HG02870 (cell line): ENCODE measurements at regions not wholly inside any gene's neighbourhood (a gene's known extent, or its start where the extent isn't known, plus 50 kb on each side); places are given as distances from the start of the nearest gene placed in this dataset.

Experiments
- ATAC-seq: cut with Tn5 transposase; IDR thresholded peaks from one replicate; pipeline ENCODE4 v1.9.1; 2021; ENCODE audit warnings: mild to moderate bottlenecking, moderate library complexity; ENCODE audit not compliant: unreplicated experiment

DNA sequence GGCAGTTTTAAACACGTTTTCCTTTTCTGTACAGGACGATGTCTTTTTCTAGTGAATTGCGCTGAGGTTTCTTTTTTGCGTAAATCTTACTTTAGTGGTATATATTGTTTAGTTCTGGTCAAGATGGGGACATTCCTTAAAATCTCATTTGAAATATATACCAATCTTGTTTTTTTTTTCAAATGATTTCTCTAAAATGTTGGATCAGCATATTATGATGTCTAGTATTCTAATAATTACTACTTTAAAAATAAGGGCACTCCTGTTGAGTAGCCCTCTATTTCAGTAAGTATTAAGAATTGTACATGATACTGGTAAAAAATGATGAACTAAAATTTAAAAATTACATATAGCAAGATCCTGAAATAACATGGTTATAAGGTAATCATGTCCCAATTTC, 224.1 kb upstream of the ARHGAP24 start:
- ATAC-seq, result no peak

DNA sequence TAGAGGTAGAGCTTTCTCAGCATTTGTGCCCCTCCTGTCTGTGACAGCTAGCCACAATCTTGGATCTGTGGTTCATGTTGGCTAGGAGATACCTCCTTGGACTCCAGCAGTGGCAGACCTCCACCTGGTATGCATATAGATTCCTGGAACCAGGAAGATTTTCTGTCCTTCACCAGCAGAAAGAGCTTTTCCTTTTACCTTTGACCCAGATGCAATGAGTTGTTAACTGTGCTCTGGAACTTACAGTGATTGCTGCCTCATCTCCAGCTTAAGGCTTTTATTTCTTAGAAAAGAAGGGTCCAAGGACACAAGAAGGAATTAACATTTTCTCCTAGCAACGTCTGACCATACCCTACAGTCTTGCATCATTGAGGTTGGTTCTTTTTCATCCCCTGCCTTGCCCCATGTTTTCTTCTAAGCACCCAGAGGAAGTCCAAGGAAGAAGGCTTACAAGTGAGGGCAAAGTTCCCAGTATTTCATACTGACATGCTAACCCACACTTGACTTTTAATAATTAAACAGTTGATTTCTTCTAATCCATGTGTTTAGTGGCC, 217.1 kb upstream of the ARHGAP24 start:
- no peak for ATAC-seq

DNA sequence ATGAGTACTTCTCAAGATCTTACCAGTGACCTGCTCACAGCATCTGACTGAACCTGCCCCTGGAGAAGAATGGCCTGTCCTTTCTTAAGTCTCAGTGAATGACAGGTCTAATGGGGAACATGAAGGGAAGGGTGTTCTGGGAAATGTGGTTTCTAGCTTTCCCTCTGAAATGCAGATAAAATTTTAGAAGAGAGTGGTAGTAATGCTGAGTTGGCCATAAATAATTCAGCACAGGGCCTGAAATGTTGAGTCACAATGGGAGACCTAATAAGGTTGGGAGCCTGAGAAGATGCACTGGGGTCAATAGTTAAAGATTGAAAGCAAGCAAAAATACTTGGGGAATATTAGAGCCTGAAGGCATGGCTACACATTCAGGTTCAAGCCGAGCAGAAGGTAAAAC, 214.9 kb upstream of the ARHGAP24 start:
- ATAC-seq, result no peak

DNA sequence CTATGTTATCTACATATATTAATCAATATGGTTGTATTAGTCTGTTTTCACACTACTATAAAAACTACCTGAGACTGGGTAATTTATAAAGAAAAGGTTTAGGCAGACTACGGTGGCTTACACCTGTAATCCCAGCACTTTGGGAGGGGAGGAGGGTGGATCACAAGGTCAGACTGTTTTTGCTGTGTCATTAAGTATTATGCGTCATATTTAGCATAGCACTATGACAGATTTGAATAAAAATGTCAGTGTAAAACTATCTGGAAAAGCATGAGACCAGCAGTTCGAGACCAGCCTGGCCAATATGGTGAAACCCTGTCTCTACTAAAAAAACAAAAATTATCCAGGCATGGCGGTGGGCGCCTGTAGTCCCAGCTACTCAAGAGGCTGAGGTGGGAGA, 209.7 kb upstream of the ARHGAP24 start:
- ATAC-seq, result no peak

DNA sequence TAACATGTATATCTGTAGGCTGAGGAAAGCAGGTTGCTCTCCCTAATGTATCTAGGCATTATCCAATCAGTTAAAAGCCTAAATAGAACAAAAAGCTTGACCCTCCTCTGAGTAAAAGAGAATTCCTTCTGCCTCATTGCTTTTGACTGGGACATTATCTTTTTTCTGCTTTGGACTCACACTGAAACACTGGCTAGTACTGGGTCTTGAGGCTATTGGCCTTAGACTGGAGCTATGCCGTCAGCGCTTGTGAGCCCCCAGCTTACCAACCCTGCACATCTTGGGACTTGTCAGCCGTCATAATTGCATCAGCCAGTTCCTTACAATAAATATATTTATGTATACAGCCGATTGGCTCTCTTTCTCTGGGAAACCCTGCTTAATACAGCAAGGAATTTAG, 206.8 kb upstream of the ARHGAP24 start:
- ATAC-seq, result no peak

DNA sequence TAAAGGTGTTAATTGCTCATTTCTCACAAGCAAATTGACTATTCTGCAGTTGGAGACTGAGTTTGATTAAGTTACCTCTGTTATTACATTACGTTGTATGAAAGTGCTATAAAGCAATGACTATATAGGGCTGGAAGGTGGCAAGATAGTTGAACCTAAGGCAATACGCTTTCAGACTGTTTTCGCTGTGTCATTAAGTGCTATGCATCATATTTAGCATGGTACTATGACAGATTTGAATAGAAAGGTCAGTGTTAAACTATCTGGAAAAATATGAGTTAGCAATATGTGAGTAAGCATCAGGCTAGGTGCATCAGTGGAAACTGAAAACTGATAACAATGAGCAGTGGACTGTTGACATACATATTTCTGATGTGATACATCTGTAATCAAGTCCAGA, 206.0 kb upstream of the ARHGAP24 start:
- no peak for ATAC-seq

DNA sequence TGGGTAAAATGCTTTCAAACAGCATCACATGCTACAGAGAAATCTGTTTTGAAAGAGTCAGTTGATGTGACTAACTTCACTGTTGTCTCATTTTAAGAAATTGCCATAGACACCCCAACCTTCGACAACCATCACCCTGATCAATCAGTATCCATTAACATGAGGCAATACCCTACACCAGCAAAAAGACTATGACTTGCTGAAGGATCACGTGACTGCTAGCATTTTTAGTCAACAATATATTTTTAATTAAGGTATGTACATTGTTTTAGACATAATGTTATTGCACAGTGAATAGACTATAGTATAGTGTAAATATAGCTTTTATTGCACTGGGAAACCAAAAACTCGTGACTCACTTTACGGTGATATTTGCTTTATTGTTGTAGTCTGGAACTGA, 200.0 kb upstream of the ARHGAP24 start:
- ATAC-seq, result no peak

DNA sequence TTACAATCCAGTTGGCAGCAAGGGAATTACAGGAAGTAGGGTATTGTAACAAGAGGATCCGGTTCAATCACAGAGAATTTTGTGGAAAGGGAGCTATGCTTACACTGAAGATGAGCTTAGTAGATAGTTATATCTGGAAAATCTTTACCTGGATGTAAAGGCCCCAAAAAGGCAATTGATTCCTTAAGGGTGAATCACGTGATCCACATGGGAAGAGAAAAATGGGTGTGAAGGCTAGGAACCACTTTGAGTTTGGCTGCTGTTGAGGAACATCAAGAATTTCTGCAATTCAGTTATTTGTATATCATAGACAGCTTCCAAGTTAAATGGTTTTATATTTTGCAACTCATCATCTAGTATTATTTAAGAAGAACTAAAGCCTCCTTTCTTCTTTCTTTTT, 194.0 kb upstream of the ARHGAP24 start:
- ATAC-seq, result no peak

DNA sequence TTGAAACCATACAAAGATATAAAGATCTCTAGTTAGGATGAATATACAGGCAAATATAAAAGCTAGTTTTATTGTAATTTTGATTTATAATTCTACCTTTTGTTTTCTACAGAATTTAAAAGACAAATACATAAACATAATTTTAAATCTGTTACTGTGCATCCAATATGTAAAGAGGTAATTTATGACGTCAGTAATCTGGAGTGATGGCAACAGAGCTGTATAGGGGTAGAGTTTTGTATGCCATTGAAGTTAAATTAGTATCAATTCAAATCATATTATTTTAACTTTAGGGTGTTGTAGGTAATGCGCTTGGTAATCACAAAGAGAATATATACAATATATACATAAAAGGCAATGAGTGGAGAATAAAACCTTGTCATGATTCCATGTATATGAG, 183.7 kb upstream of the ARHGAP24 start:
- ATAC-seq, result no peak

DNA sequence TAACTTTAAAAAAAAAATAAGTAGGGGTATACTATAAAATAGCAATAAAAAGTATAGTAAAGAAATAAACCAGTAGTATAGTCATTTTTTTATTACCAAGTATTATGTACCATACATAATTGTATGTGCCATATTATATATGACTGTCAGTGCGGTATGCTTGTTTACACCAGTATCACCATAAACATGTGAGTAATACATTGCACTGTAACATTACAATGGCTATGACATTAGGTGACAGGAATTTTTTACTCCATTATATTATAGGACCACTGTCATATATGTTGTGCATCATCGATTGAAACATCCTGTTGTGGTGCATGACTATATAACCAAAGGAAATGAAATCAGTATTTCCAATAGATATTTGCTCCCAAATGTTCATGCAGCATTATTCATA, 176.9 kb upstream of the ARHGAP24 start:
- no peak for ATAC-seq

DNA sequence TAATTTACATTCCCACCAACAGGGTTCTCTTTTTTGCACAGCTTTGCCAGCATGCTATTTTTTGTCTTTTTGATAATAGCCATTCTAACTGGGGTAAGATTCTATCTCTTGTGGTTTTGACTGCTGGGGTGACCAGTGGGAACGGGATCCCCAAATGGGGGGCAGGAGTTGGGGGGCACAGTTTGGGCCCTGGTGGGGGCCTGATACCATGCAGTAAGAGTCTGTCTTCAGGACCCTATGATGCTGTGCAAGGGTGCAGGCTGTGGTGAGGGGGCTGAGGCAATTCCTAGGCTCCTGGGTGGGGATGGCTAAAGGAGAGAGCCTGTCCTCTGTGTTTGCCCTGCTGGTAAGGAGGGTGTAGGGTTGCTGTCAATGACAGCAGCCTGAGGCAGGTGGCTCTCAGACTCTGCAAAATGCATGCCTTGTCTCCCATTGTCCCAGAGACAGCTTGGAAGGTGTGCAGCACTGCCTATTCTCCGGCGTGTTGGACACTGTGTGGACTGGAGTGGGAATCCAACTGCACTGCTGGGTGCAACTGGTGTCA, 172.7 kb upstream of the ARHGAP24 start:
- no peak for ATAC-seq

DNA sequence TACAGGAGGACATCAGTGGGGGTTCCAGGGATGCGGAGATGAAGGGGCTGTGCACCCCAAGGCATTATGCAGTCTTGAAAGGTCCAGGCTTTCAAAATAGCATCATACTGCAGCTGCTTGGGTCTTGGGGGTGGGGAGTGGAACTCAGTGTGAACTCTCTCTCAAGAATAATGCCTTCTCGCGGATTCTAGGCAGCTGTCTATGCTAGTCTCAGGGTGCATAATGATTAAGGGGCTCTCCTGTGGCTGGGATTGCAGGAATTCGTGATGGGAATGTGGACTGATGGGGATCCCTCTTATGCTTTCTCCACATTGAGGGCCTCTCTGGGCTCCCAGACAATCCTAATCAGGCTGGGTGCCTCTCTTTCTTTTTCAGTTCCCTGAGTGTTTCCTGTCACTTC, 172.2 kb upstream of the ARHGAP24 start:
- ATAC-seq, result no peak

DNA sequence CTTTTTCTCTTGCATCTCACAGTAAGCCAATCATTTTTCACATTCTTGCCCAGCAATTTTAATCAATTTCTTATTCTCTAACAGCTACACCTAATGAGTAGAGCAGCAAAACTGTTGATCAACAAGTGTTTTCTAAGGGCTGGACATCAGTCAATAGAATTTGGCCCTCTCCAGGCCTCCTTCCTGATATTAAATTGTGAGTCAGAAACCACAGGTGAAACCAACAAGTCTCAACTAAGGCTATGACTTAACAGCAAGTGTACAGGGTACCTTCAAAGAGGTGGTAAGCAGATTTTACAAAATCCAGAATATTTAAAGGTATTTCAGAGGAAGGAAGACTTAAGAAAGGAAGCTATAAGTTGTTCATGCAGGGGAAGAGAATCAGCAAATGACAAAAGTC, 156.5 kb upstream of the ARHGAP24 start:
- ATAC-seq, result no peak

DNA sequence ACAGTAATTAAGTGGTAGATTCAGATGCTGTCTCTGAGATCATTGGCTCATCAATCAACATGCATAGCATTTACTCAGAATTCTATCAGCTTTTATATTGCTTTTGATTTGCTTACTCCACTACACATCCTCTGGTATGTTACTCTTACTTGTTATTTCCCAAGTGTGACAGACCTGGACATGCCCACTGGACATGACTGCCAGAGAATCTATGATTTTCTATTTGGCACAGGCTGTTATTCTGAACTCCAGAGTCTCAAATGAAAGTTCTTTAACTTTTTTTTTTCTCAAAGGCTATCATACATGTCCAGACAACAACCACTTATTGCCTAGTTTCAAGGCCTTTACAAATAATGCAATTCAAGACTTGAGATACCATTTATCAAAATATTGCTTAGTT, 116.1 kb upstream of the ARHGAP24 start:
- no peak for ATAC-seq

DNA sequence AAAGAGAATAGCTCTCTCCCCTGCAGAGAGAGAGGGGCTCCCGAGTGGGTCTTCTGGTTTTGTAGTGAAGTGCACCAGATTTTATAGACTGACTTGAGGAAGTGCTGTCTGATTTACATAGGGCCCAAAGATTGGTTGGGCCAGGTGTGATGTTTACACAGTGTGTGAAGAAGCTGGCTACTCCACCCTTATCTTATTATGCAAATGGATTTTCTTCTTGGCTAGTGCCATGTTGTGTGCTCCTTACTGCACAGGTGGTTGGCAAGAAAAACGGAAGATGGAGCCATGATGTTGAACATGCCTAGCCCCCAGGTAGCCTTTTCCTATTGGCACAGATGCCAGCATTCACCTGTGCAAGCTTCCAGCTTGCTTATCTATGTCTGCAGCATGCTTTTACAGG, 112.4 kb upstream of the ARHGAP24 start:
- no peak for ATAC-seq

DNA sequence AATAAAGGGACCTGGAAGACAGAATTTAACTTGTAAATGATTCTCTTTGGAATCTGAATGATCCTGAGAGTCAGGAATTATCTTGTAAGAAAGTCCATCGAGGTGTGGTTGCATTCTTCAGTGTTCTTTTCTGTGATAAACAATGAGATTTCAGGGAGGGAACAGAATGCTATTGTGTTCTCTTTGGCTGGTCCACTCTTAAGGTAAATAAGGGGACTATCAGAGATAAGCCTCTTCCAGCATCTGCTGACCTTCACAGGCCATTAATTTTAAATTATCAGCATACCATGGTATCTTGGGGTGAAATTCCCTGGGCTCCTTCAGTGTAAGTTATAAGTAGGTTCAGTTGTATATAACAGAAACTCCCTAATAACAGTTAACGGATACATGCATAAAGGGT, 107.1 kb upstream of the ARHGAP24 start:
- no peak for ATAC-seq

DNA sequence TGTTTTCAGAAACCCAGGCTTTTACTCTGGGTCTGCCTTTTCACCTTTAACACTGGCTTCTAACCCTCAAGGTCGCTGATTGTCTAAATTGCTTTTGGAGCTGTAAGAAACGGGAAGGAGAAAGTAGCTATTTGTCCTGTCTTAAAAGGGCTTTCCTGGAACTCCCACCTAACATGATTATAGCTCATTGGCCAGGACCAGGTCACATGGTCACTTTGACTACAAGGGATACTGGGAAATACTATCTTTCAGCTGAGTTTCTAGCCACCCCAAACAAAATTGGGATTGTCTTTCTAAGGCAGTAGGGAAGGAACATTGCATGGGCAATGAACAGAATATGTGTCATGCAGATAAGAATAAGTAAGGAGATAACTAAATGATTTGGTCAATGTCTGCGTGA, 106.7 kb upstream of the ARHGAP24 start:
- no peak for ATAC-seq

DNA sequence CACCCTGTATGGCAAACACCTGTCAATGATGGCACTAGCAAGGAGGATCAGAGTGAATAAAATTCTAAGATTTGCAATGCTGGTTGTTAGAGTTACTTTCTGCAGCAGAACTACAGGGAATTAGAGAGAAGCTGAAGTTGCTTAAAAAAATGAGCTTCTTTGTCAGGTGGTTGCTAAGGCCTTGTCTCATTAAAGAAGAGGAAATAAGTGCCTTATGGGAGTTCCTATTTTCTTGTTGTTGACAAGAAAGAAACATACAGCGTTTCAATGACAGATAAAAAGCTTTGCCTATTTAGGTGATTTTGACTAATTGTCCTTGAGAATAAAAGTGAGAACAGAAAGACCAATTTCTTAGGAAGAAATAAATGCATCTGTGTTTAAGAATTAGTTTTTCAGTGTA, 106.0 kb upstream of the ARHGAP24 start:
- ATAC-seq, result no peak

DNA sequence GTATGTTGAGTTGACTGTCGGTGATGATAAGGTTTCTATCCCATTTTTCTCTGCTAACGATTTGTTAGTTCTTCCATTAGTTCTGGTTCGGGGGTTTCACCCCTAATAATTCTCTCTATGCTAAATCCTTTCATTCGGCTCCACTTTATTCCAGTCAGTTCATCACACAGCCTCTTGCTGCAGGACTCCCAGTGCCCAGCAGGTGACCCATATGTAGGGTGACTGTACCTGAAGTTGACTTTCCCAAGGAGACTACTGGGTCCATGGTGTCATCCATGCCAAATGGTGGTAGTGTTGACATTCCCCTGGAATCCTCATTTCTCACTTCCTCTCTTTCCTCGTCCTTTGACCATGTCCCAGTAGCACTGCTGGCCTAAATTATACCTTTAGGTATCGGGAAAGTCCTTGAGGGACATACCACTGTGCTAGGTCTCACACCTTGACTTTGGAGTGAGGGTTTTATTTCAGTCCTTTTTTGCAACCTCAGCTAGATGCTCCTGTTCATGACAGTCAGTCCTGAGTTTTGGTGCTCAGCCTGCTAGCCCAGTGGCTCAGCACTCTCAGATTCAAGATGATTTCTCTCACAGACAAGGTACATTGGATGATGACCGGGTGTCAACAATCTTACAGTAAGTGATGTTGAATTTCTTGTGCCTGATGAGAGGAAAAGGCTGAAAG, 105.1 kb upstream of the ARHGAP24 start:
- ATAC-seq, result no peak

DNA sequence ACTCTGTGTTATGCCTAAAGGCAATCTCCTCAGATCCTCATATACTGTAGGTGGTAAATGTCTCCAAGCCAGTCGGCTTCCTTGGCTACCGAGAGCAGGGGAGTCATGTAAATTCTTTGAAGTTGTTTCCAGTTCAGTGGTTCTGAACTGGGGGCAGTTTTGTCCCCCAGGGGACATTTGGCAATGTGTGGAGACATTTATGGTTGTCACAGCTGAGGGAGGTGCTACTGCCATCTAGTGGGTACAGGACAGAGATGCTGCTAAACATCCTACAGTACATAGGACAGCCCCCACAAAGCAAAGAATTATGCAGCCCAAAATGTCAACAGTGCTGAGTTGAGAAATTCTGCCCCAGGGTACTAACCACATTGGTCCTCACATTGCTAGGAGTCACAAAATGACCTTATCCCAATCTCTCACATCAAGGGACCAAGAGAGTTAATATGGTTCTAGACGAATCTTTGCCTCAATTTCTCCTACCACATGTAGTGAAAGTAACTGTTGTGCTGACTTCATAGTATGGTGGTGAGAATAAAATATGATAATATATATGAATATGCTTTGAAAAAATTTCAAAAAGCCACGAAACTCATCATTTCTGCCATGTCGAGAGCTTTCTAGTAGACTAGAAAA, 104.4 kb upstream of the ARHGAP24 start:
- ATAC-seq, result peak; percentile 85

DNA sequence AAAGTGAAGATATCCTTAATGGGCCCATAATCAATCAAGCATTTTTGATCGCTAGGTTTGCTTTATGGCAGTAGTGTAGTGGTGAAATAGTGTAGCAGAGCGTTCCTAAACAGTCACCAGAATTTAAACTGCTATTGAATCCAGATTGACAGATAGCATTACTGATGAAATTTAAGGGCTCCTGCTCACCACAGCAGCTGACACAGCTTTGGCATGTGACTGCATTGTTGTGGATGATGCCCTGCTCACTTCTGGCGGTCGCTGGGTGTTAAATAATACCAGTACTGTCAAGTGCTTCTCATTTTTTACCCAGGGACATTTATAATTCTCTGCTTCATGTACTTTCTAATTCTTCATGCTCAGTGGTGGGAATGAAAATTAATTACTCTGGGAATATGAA, 102.0 kb upstream of the ARHGAP24 start:
- no peak for ATAC-seq

DNA sequence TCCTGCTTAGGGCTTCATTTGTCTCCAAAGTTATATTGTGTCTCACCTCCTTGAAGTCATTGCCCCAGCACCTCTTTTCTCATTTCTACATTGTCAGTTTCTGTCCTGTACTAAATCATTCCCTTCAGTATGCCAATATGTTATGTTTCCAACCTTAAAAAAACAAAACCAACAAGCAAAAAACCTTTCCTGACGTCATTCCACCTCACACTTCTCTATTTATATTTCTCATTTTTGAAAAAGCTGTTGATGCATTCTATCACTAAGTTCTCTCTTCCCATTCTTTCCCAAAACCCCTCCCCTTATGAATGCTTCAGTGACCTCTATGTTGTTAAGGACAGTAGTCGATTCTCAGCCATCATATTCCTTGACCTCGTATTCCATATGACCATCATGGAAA, 98.7 kb upstream of the ARHGAP24 start:
- ATAC-seq, result no peak
